PC-3 (cell line): ENCODE measurements at regions not wholly inside any gene's neighbourhood (a gene's known extent, or its start where the extent isn't known, plus 50 kb on each side); places are given as distances from the start of the nearest gene placed in this dataset.

Source experiments
- CTCF ChIP-seq: fragments of 300-600 bp; sonication (generic); conservative IDR thresholded peaks from 2 replicates; pipeline ENCODE4 v1.5.1; 2017; ENCODE audit warnings: antibody characterized with exemption, low read depth, mild to moderate bottlenecking, low read length
- EZH2 ChIP-seq: fragments of 300-600 bp; sonication (generic); IDR thresholded peaks from one replicate; pipeline ENCODE4 v1.6.1; 2017; ENCODE audit warnings: antibody characterized with exemption, mild to moderate bottlenecking, low read length; ENCODE audit not compliant: unreplicated experiment
- EZH2phosphoT487 ChIP-seq: fragments of 300-600 bp; sonication (generic); IDR thresholded peaks from 2 replicates; pipeline ENCODE4 v1.6.1; 2018; ENCODE audit warnings: mild to moderate bottlenecking, antibody characterized with exemption, low read length, borderline replicate concordance

- TF ChIP-seq EZH2 (no peak), CTCF (no peak), EZH2phosphoT487 (no peak)
Observed at GRCh38 chr10:123390332-123390731, 236.1 kb downstream of the BUB3 start.
